HUES64 (cell line): ENCODE measurements at regions not wholly inside any gene's neighbourhood (a gene's known extent, or its start where the extent isn't known, plus 50 kb on each side); places are given as distances from the start of the nearest gene placed in this dataset.

Experiments
- H3K27ac ChIP-seq: 2 replicates; pipeline ENCODE4 v1.7.0; 2013; ENCODE audit warnings: low read depth, low read length, inconsistent platforms
- H3K27me3 ChIP-seq: 2 replicates; pipeline ENCODE4 v1.6.1; 2013; ENCODE audit warnings: mild to moderate bottlenecking, low read length; ENCODE audit not compliant: insufficient read depth
- H3K36me3 ChIP-seq: 2 replicates; pipeline ENCODE4 v1.6.1; 2013; ENCODE audit warnings: mild to moderate bottlenecking, low read length; ENCODE audit not compliant: insufficient read depth
- H3K4me1 ChIP-seq: 2 replicates; pipeline ENCODE4 v1.6.1; 2013; ENCODE audit warnings: mild to moderate bottlenecking, low read length, moderate library complexity; ENCODE audit not compliant: insufficient read depth
- H3K4me3 ChIP-seq: 2 replicates; pipeline ENCODE4 v1.5.1; 2013; ENCODE audit warnings: mild to moderate bottlenecking, low read length, moderate library complexity
- H3K9ac ChIP-seq: 2 replicates; pipeline ENCODE4 v1.6.1; 2013; ENCODE audit warnings: mild to moderate bottlenecking, low read depth, low read length
- H3K9me3 ChIP-seq: 2 replicates; pipeline ENCODE4 v1.6.1; 2013; ENCODE audit warnings: low read depth, low read length; ENCODE audit not compliant: insufficient read depth
- WGBS: fragments of 150-250, 120-280 bp; methylation state at CpG from one replicate; pipeline ENCODE4 v1.1.7; 2013; ENCODE audit warnings: missing lambda C conversion rate; 5-methylcytosine and 5-hydroxymethylcytosine counted together

DNA sequence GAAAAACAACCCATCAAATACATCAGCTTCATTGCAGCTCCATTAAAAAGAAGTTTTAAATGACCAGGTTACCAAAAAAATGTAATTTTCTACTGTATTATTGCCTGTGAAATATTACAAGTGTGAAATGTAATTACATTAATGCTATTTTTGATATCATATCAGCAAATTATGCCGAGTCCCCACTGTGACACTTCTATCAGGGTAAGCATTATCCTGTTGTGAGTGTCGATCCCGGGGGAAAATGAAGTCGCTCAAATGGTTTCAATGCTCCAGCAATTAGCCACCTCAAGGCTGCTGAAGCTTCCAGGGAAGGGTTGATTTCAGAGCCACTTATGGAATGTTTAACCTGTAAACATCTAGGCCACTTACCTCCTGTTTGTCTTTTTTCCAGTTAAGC is 70.4 kb downstream of the RCN1 start:
- H3K36me3 ChIP-seq: no peaks in the 10 kb centered on the region
- H3K27ac ChIP-seq: no peak overlapping the region
- 95% methylated on average over 4 of the region's 4 CpGs for WGBS
- no peak overlapping the region for H3K4me3 ChIP-seq
- H3K9ac ChIP-seq: no peak overlapping the region
- H3K27me3 ChIP-seq: no peaks in the 10 kb centered on the region
- no peaks in the 10 kb centered on the region for H3K4me1 ChIP-seq
- H3K9me3 ChIP-seq: peaks cover 3% of the 10 kb centered on the region; the same call in 1 of the 2 replicates

DNA sequence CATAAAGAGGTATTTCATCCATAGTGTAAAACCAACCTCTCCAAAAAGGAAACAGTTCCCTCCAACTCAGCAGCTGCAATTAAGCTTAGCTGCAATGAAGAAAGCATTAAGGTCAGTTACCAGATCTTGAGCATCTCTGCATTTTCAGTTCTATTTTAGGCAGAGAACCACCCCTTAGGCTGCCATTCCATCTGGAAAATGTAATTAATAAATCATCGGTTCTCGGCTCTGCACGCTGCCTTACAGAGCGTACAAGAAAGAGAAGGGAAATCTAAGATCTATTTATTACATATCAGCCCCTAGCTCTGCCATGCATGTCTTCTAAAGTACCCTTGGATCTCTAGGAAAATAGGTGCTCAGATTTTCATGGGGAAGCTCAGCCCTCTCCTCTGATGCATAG is 71.5 kb downstream of the RCN1 start:
- Histone ChIP-seq H3K27ac (no peak overlapping the region), H3K9ac (no peak overlapping the region), H3K9me3 (peaks cover 1% of the 10 kb centered on the region; the same call in 1 of the 2 replicates), H3K27me3 (no peaks in the 10 kb centered on the region), H3K36me3 (no peaks in the 10 kb centered on the region), H3K4me3 (no peak overlapping the region), H3K4me1 (no peaks in the 10 kb centered on the region)
- 98% methylated on average over 4 of the region's 4 CpGs for WGBS

DNA sequence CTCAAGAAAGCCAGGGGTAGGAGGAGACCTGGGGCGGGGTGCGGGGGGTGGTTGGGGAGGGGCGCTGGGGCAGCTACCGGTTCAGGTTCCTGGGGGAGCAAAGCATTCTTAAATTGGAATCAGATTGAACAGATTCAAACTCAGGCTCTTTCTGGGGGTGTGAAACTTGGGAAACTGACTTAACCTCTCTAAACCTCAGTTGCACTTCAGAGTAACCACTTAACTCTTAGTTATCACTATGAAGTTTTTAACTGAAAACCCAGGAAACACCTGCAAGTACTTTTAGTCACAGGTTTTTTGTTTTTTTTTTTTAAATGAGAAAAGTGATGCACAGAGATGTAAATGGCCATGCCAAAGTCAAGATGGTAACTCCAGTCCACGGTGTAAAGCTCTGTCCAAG is 72.0 kb downstream of the RCN1 start:
- 89% methylated on average over 5 of the region's 5 CpGs for WGBS
- no peak overlapping the region for H3K27ac ChIP-seq
- H3K9me3 ChIP-seq: no peaks in the 10 kb centered on the region
- H3K36me3 ChIP-seq: no peaks in the 10 kb centered on the region
- no peak overlapping the region for H3K4me3 ChIP-seq
- no peaks in the 10 kb centered on the region for H3K27me3 ChIP-seq
- H3K9ac ChIP-seq: no peak overlapping the region
- H3K4me1 ChIP-seq: no peaks in the 10 kb centered on the region

DNA sequence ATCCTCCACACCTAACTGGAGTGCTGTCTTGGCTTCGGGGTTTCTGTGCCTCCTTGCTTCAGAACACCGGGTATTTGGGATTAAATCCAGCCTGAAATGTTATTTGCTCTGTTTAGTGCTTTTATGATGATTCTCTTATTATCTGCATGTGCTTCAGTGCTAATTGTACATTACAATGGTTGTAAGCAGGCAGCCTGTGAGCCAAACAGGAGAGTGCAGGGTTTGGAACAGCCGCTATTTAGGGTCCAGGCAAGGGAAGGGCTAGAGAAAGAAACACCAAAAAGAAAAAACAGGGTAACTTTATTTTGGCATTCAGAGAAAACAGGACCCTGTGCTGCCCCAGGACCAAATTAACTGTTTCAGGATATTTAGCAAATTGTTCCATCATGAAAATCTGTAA is 72.7 kb downstream of the RCN1 start:
- no peak overlapping the region for H3K9ac ChIP-seq
- 89% methylated on average over 3 of the region's 3 CpGs for WGBS
- H3K9me3 ChIP-seq: no peaks in the 10 kb centered on the region
- no peaks in the 10 kb centered on the region for H3K4me1 ChIP-seq
- no peak overlapping the region for H3K4me3 ChIP-seq
- H3K36me3 ChIP-seq: no peaks in the 10 kb centered on the region
- no peaks in the 10 kb centered on the region for H3K27me3 ChIP-seq
- H3K27ac ChIP-seq: no peak overlapping the region

DNA sequence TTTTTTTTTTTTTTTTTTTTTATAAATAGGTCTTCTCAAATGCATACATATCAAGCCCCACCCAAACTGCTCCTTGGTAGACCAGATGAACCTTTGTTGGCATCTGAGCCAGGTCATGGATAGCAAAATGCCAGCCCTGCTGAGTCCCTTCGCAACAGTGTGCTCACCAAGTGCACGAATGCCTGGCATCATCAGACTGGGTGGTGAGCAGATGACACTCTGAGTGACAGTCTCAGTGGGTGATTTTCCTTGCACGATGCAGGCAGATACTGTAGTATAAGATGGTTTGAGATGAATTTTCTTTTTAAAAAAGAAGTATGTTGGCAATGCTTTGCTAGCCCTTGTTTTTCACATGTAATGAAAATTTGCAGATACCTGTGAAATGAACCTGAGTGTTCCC is 74.0 kb downstream of the RCN1 start:
- Histone ChIP-seq H3K4me3 (no peak overlapping the region), H3K36me3 (no peaks in the 10 kb centered on the region), H3K9ac (no peak overlapping the region), H3K4me1 (no peaks in the 10 kb centered on the region), H3K27me3 (no peaks in the 10 kb centered on the region), H3K9me3 (no peaks in the 10 kb centered on the region), H3K27ac (no peak overlapping the region)
- WGBS: 94% methylated on average over 3 of the region's 3 CpGs

DNA sequence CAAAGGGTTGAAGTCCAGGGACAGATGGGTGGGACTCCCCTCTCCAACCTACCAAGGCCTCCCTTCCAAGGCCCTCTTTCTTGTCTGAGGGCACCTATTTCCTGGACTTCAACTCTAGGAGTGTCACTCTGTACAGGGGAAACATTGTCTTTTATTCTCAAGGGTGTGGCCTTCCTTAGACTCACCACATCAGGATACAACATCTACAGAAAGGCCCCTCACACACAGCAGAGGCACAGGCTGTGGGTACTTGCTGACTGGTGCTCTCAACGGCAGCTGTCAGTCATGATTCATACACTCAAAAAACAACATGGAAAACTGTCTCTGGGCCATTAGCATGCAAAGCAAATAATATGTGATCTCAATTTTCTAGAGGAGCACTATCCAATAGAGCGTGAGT is 78.0 kb downstream of the RCN1 start:
- H3K9ac ChIP-seq: no peak overlapping the region
- H3K27ac ChIP-seq: no peak overlapping the region
- no peaks in the 10 kb centered on the region for H3K4me1 ChIP-seq
- WGBS: 94% methylated on average over 1 of the region's 2 CpGs
- H3K27me3 ChIP-seq: no peaks in the 10 kb centered on the region
- H3K4me3 ChIP-seq: no peak overlapping the region
- H3K9me3 ChIP-seq: no peaks in the 10 kb centered on the region
- no peaks in the 10 kb centered on the region for H3K36me3 ChIP-seq

DNA sequence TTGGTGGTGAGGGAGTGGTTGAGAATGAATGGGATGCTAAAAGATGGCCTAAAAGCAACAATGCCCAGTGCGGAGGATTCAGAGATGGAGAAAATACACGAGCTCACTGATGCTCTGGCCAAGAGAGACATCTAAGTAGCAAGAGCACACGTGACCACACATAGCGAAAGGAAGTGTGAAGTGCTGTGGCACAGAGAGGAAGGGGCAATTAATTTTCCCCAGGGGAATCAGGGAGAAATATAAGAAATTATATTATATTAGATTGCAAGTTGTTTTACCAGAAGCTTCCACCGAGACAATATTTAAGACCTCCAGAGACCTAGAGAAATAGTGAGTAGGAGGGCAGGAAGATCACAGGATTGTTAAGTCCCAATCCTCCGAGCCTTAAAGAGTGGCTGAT is 80.6 kb downstream of the RCN1 start:
- no peak overlapping the region for H3K9ac ChIP-seq
- H3K4me3 ChIP-seq: no peak overlapping the region
- 95% methylated on average over 6 of the region's 6 CpGs for WGBS
- no peaks in the 10 kb centered on the region for H3K4me1 ChIP-seq
- H3K27ac ChIP-seq: no peak overlapping the region
- no peaks in the 10 kb centered on the region for H3K36me3 ChIP-seq
- no peaks in the 10 kb centered on the region for H3K9me3 ChIP-seq
- H3K27me3 ChIP-seq: no peaks in the 10 kb centered on the region

DNA sequence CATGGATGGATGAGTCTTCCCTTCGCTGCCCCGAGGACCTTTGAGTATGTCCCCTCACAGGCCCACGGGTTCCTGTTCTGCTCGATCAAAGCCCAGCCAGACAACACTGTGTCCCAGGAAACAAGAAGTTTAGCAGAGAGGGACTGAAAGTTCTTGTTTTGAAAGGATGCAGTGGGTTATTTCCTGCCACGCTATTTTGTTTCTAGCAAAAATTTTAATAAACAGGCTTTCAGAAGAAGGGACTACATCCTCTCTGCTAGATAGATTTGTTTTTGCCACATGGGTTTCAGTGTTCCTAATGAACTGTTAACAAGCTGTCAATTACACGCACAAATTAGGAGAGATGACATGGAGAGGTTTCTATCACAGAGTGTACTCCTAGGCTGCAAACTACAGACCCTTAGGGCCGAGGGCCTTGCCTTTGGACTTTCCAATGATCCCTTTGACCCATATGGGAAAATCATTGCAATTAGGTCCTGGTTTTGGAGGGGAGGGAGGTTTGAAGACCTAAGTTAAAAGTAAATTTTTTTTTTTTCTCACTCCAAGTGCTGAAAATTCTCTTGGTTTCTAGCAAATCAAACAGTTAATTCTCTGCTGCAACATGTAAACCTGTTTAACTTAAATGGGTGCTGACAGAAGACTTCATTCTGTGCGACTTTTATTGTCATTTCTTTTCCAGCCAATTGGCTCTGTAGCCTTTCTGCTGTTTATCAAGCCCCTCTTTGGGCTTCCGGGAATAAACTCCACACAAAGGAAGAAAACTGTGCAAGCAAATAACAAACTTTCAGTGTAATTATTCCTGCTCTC is 81.4 kb downstream of the RCN1 start:
- Histone ChIP-seq H3K9ac (no peak overlapping the region), H3K36me3 (no peaks in the 10 kb centered on the region), H3K27me3 (no peaks in the 10 kb centered on the region), H3K4me3 (no peak overlapping the region), H3K9me3 (no peaks in the 10 kb centered on the region), H3K27ac (no peak overlapping the region), H3K4me1 (no peaks in the 10 kb centered on the region)
- WGBS: 93% methylated on average over 9 of the region's 9 CpGs

DNA sequence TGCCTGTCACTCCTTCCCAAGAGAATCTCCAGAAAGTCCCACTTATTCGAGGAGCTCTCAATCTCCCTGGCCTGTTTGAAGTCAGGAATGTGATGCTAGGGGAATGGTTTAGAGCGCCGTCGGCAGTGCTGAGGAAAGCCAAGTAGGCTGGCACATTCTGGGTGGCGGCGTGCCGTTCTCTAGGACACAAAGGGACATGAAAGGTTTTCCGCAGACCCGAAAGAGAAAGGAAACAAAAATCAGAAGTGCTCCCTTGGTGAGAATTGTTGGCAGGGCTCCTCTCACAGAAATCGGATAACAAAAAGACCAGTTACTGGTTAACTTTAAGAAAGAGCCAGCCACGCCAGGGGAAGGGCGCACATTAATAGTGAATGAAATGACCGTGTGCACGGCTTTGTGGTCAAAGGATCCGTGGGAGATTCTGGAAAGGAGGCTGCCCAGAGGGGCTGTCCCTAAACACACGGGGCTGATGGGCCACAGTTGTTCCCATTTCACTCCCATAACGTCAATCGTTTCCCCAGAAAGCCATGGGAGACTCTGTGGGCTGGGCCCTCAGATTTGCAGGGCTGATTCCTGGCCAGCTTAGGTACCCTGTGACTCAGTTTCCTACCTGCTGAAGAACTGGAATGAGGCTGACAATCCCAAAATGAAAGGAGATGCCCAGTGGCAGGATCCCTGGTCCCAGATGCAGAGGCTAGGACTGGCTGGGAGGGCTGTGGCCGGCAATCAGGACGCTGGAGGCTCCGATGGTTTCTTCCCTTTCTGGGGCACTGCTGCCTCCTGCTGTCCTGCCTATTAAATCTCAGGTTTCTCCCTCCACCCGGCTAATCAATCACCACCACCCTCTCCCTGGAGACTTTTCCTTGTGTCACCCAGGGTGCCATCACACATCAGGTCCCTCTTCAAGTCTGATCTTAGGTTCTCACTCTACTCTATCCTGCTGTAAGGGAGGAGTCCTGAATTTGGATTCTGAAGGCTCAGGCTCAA is 82.3 kb downstream of the RCN1 start:
- no peaks in the 10 kb centered on the region for H3K36me3 ChIP-seq
- H3K4me3 ChIP-seq: no peak overlapping the region
- no peaks in the 10 kb centered on the region for H3K27me3 ChIP-seq
- H3K9me3 ChIP-seq: no peaks in the 10 kb centered on the region
- H3K4me1 ChIP-seq: no peaks in the 10 kb centered on the region
- H3K27ac ChIP-seq: no peak overlapping the region
- WGBS: 68% methylated on average over 22 of the region's 22 CpGs
- no peak overlapping the region for H3K9ac ChIP-seq

DNA sequence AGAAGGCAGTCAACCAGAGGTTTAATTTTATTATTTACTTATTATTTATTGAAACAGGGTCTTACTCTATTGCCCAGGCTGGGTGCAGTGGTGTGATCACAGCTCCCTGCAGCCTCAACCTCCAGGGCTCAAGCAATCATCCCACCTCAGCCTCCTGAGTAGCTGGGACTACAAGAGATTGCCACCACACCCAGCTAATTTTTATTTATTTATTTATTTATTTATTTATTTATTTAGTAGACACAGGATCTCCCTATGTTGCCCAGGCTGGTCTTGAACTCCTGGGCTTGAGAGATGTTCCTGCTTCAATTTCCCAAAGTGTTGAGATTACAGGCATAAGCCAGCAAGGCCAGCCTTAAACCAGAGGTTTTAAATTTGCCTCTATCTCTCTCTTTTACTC is 83.1 kb downstream of the RCN1 start:
- Histone ChIP-seq H3K4me1 (no peaks in the 10 kb centered on the region), H3K9me3 (no peaks in the 10 kb centered on the region), H3K36me3 (no peaks in the 10 kb centered on the region), H3K27ac (no peak overlapping the region), H3K4me3 (no peak overlapping the region), H3K9ac (no peak overlapping the region), H3K27me3 (no peaks in the 10 kb centered on the region)

DNA sequence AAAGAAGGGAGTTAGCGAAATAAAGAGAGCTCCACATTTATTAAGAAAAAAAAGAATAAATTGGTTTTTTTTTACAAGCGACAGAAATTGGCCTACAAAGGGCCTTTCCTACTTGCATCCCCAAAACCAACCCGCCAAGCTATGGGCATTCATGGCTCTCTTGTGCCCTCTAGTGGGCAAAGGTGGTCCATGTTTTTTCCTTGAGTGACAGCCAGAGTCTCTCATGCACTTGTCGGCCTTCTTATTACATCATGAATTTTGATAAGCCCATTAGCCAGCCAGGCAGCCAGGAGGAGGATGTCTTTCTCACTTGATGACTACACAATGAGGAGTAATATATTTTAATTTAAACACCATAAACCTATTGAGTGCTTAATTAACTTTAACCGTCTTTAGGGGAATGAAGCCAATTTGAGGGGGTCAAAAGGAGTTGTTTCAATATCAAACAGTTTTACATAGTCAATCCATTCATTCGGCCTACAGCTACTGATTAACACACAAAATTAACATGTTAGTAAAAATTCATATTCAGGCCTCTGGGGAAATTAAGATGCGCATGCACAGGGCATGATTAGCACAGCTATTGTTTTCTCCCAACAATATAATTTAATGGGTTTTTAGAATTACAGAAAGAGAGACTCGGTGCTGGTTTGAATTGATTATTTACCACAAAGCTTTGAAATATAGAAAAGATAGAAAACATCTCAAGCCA is 85.5 kb downstream of the RCN1 start:
- Histone ChIP-seq H3K27me3 (no peaks in the 10 kb centered on the region), H3K4me1 (no peaks in the 10 kb centered on the region), H3K9me3 (no peaks in the 10 kb centered on the region), H3K9ac (no peak overlapping the region), H3K27ac (no peak overlapping the region), H3K36me3 (no peaks in the 10 kb centered on the region), H3K4me3 (no peak overlapping the region)
- 21% methylated on average over 4 of the region's 8 CpGs for WGBS
